Thyroid gland (tissue), 4 donors: ENCODE measurements at regions not wholly inside any gene's neighbourhood (a gene's known extent, or its start where the extent isn't known, plus 50 kb on each side); places are given as distances from the start of the nearest gene placed in this dataset.

Experiments used
- POLR2A ChIP-seq, 2 donors: fragments of 450-650 bp; IDR thresholded peaks; one replicate each; pipeline ENCODE4 v1.6.1; 2017; ENCODE audit warnings: antibody characterized with exemption in 2 of 2, mild to moderate bottlenecking in 2 of 2, moderate library complexity in 1 of 2
- TF ChIP-seq, protein P1 (sequence below), 6 experiments: fragments of 200-600 bp in 3 of 6; fragments of 450-650 bp in 3 of 6; sonication (generic) in 3 of 6; IDR thresholded peaks; one replicate each; pipeline ENCODE4 v1.5.1; 2016 to 2019; ENCODE audit warnings: antibody characterized with exemption in 6 of 6, mild to moderate bottlenecking in 2 of 6, inconsistent platforms in 1 of 6, moderate library complexity in 1 of 6

- no peak for TF ChIP-seq POLR2A (IDR thresholded peaks at IDR 0.05)
- TF ChIP-seq, protein P1, sequence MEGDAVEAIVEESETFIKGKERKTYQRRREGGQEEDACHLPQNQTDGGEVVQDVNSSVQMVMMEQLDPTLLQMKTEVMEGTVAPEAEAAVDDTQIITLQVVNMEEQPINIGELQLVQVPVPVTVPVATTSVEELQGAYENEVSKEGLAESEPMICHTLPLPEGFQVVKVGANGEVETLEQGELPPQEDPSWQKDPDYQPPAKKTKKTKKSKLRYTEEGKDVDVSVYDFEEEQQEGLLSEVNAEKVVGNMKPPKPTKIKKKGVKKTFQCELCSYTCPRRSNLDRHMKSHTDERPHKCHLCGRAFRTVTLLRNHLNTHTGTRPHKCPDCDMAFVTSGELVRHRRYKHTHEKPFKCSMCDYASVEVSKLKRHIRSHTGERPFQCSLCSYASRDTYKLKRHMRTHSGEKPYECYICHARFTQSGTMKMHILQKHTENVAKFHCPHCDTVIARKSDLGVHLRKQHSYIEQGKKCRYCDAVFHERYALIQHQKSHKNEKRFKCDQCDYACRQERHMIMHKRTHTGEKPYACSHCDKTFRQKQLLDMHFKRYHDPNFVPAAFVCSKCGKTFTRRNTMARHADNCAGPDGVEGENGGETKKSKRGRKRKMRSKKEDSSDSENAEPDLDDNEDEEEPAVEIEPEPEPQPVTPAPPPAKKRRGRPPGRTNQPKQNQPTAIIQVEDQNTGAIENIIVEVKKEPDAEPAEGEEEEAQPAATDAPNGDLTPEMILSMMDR (IDR thresholded peaks at IDR 0.05), result no peak
Measured at GRCh38 chr6:80961166-80961565, 791.3 kb downstream of the TENT5A start.
